Suppressor macrophage treated with lipopolysaccharide for 4 hours (primary cell): ENCODE measurements at regions not wholly inside any gene's neighbourhood (a gene's known extent, or its start where the extent isn't known, plus 50 kb on each side); places are given as distances from the start of the nearest gene placed in this dataset.
"Not testable (repeated sequence)": the region's sequence is repeated elsewhere in the genome, so short reads cannot be mapped to it uniquely, and the experiment has no call there.

Experiments used
- DNase-seq: peaks from one replicate; pipeline ENCODE4 v3.0.0-alpha.2; 2020

DNA sequence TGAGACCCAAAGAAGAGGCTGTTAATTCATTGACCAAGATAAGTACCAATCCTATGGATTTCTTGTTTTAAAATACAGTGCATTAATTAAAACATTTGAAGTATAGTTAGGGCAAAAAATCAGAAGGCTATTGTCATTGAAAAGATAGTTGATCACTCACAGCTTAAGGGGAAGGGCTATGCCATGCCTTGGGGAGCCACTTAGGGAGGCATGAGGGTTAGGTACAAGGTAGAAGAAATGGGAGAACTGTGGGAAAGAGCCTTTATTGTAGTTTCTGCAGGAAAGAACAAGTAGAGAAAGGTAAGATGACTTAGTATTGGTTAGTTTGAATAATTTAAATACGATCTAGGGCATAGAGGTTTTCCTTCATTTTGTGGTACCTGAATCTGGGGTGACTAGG lies 1285.5 kb upstream of the TMEFF2 start:
- no peak for DNase-seq

DNA sequence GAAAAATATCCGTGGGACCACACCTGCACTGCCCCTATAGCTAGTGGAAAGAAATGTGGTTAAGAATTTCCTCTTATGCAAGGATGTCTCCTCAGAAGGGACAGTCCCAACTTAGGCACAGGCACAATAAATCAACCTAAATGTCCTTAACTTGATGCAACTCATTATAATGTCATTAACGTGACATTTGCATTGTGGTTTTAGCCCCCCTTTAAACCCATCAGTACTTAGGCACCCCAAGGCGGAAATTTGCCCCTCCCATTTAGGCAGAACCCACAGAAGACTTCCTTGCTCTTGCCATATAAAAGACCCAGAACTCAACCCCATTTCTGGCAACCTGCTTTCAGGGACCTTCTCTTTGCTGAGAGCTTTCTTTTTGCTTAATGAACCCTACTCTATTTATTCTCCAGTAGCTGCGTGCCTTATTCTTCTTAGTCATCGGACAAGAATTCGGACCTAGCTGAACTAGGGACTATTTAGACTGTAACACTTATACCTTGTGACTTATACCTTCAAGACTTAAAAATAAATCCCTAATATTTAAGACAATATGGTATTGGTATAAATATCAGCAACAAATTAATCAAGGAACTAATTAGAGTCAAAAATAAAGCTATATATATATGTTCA lies 1281.6 kb upstream of the TMEFF2 start:
- DNase-seq, result no peak

DNA sequence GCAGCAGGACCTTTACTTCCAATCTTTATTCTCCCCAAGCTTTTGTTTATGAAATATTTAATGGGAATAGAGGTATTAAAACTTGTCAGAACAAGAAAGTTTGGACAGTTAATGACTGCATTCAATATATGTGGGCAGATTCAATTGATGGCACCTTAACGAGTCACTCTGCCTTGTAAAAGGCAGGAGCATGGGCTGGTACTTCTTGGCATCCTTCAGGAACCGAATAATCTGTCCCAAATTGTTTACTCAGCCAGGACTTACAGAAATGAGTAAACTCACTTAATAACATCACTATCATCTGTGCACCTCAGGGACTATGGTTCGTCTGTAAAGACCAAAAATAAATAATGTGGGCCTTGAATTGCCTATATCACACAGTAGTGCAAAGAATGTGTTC lies 1280.3 kb upstream of the TMEFF2 start:
- DNase-seq, result no peak

DNA sequence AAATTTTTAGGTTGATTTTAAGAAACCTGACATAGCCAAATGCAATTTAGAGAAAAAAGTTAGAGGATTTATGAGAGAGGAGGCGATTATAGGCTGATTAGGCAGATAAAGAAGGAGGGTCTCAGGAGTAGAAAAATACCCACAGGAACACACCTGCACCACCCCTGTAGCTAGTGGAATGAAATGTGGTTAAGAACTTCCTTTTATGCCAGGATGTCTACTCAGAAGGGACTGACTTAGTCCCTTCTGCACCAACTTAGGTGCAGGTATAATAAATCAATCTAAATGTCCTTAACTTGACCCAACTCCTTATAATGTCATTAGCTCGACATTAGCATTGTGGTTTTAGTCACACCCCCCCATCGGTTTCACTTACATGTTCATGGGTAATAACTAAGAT lies 1274.5 kb upstream of the TMEFF2 start:
- no peak for DNase-seq

DNA sequence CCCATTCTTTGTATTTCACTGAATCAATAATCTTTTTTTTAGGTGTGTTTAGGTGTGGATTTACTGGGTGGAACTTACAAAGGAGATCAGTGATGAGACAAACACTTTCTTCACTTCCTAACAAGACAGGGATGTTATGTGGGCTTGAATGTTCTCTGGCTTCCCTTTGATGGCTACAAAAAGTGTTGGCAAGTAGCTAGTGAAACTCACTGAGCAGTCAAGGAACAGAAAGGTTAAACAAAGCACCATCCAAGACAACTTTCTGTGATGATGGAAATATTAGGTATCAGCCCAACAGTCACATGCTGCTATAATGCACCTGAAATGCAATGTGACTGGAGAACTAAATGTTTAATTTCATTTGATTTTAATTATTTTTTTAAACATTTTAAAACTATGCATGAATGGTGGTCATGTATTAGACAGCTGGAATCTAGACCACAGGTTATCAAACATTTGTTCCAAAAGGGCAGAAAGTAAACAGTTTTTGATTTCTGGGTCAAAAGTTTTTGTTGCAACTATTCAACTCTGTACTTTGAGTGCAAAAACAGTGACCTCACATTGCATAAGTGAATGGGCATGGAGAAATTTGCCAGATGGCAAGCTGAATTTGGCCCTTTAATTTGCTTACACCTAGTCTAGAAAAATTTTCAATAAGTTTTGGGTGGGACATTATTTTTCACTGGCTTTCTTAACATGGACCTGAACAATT lies 1272.7 kb upstream of the TMEFF2 start:
- no peak for DNase-seq

DNA sequence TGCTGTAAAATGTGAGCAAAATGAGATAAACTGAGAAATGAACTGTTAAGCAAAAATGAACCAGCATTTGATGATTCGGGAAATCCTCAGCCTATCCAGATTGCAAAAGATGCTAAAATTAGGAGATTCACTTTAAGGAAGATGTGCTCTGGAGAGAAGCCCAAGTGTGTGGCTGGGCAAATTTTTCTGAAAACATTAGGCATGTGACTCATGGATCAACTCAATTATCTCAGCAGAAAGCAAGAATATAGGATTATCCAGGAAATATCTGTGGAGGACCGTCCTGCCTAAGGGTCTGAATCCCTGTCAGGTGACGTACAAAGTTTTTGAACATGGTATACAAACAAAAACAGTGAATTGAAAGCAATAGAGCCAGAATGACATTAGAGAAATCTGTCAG lies 1268.3 kb upstream of the TMEFF2 start:
- DNase-seq, result no peak

DNA sequence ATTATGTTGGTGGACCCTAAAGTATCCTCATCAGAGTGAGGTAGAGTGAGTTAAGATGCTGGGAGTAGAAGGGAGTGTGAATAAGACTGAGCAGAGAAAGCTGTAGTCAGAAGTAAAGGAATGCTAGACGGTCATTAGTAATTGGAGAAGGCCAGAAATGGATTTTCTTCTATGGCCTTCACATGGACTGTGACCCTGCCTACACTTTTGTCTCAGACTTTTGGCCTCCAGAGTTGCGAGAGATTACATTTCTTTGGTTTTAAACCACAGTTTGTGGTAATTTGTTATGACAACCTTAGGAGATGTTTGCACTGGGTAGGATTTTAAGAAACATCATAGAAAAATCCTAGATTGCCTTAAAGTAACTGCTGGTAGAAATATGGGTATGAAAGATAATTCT lies 1267.7 kb upstream of the TMEFF2 start:
- no peak for DNase-seq

DNA sequence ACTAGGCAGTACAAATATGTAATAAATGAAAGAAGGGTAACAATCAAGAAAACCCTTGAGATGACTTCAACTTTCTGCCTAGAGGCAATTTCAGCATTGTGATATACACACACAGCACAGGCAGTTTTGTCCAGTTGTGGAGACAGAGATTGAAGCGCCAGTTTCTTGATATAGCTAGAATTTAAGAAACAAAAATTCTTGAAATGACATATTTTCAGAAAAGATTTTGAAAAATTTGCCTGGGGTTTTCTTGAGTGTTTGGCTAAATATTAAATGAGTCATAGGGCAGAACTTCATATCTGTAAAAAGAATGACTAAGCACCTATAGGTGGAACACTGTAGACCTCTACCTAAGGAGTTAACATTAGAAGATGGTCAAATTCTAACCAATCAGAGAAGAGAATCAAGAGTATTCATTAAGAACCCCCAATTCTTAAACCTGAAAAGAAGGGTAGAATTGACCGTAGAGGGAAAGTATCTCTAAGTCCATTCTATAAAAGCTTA lies 1266.8 kb upstream of the TMEFF2 start:
- DNase-seq, result no peak

DNA sequence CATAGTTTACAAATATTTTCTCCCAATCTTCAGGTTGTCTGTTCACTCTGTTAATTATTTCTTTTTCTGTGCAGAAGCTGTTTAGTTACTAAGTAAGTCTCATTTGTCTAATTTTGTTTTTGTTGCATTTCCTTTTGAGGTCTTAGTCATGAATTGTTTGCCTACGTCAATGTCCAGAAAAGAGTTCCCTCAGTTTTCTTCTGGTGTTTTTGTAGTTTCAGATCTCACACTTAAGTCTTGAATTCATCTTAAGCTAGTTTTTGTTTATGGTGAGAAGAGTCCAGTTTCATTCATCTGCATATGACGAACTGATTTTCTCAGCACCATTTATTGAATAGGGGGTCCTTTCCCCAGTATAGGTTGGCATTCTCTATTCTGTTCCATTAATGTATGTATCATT lies 1252.2 kb upstream of the TMEFF2 start:
- no peak for DNase-seq

DNA sequence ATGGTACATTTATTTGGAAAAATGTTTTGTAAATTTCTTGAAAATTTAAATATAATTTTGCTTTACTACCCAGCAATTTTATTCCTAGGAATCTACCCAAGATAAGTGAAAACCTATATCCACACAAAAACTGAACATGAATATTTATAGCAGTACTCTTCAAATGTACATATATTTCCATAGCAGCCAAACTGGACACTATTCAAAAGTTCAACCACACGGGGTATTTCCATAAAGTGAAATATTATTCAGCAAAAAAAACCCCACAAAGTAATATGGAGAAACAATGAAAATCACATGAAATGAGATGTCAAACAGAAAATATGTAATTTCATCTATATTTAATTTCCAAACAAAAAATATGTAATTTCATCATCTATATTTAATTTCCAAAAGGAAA lies 1247.6 kb upstream of the TMEFF2 start:
- DNase-seq, result no peak

DNA sequence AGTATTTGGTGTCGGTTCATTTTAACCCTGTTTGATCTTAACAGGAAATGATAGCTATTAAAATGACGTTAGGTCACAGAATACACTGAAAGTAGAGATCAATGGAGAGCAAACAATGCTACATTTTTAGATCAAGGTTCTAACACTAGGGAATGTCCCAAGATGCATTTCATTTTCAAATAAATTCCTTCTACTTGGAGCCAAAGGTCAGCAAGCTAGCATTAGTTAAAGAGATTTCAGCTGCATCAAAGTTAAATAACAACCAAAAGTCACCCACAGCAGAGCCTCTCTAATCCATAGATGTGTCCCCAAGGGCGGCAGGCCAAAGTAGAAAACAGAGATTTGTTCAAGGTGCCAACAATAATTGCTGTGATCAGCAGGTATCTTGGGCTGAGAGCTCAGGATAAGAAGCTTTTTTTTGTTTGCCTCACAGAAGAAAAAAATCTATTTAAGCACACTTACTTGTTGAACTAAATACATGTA lies 1233.6 kb upstream of the TMEFF2 start:
- no peak for DNase-seq

DNA sequence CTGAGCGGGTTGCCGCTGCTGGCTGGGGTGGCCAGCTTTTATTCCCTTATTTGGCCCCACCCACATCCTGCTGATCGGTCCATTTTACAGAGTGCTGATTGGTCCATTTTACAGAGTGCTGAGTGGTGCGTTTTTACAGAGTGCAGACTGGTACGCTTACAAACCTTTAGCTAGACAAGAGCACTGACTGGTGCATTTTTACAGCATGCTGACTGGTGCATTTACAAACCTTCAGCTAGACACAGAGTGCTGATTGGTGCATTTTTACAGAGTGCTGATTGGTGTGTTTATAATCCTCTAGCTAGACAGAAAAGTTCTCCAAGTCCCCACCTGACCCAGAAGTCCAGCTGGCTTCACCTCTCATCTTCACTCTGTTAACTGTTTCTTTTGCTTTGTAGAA lies 1217.6 kb upstream of the TMEFF2 start:
- not testable (repeated sequence) for DNase-seq

DNA sequence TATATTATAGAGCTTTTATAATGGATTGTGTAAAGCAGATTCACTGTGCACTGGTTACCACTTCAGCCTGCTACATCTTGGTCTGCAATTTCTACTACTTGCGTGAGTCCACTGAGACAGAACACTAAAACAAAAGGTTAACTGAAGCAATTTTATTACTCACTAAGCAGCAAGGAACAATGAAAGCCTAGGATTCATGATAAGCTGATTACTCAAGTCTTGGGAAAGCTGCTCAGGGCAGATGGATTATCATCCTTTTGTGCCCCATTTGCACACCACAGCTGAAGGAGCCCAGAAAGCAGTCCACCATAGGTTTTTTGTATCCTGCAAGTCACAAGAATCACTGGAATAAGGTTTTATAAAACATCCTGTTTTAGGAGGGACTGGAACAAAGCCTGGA lies 1215.2 kb upstream of the TMEFF2 start:
- DNase-seq, result no peak

DNA sequence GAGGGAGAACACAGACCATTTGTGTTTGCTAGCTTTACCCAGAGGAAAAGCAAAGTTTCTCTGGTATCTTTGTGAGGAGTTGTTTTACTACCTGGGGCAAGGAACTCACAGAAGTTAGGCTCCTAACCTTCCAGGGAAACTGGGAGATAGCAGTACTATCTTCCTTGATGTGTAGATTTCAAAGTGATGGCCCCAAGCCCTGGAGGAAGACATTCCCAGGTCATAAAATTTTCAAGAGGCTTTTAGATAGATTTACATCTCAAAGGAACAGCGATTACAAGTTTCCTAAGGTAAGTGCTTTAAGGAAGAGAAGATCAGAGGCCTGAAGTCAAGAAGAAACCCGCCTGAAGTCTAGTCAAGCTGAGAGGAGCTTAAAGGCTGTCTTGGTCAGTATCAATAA lies 1187.8 kb upstream of the TMEFF2 start:
- DNase-seq, result no peak

DNA sequence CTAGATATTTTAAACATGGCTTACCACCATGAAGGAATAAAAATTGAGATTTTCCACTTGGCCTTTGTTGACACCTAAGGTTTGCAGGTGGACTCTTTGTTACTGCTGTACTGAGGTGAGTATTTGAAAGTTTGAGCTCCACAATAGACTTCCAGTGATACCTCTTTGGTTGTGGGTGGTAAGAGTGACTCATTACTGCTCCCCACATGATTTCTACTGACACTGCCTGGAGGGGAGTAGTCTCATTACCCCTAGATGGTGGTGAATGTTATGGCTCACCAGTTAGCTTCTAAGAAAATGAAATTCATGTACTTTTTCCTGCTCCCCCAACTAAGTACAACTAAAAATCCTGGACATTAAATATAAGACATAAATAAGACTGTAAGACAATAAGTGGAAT lies 1183.1 kb upstream of the TMEFF2 start:
- no peak for DNase-seq

DNA sequence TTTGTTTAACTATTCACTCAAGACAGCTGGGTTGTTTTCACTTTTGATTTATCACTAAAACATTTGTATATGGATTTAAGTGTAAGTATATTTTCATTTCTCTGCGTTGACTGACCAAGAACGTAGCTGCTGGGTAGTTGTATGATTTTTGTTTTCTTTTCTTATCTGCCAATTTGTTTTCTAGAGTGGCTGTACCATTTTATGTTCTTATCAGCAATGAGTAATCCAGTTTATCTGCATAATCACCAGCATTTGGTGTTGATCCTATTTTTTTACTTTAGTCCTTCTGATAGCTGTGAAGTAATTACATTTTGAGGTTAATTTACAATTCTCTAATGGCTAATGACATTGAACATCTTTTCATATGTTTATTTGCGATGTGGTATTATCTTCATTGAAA lies 1178.4 kb upstream of the TMEFF2 start:
- DNase-seq, result no peak

DNA sequence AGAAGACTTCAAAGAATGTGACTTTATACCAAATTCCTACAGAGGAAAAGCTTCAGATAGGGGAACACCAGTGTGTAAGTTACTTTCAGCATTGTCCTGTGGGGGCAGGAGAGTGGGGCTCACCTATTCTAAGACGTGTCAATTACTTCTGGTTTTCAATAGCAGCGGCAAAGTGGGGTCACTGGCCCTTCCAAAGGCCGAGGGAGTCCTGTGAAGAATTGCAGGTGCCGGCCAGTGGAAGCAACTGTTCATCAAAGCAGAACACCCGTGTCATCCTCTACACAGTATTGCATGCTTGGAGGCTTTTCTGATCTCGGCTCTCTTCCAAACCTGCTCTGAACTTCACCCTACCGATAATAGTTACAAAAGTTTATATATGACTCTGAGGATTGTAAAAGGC lies 1176.5 kb upstream of the TMEFF2 start:
- no peak for DNase-seq

DNA sequence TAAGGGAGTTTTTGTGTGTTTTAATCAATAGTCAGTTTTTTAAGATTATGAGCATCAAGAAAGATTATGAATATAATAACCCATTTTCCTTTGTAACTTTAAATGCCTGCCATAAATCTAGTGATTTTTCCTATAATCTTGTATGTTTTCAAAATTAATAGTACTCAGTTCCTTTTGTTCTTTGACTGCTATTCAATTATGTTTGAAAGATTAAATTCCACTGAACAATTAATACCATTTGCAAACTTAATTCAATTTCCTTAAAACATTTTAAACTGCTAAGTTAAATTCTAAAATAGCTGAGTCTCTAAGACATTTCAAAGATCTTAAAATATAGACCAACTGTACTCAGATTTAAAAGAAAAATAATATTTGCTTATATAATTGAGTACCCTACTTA lies 1173.9 kb upstream of the TMEFF2 start:
- no peak for DNase-seq

DNA sequence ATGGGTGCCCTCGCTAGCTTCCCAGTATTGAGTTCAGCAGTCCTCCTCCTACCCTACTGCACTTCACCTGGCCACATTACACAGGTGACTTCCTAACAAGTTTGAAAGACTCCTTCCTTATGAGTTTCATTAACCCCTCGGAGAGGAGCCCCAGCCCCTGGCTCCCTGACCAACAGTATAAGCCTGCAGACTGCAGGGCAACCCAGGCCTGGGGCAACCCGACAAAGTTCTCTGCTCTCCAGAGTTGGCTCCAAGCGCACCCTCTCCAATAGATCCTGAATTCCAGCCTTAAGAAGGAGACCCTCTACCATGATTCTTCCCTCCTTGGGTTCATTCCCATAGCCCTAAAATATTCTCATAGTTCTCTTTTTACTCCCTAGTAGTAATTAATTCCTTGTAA lies 1162.8 kb upstream of the TMEFF2 start:
- no peak for DNase-seq

DNA sequence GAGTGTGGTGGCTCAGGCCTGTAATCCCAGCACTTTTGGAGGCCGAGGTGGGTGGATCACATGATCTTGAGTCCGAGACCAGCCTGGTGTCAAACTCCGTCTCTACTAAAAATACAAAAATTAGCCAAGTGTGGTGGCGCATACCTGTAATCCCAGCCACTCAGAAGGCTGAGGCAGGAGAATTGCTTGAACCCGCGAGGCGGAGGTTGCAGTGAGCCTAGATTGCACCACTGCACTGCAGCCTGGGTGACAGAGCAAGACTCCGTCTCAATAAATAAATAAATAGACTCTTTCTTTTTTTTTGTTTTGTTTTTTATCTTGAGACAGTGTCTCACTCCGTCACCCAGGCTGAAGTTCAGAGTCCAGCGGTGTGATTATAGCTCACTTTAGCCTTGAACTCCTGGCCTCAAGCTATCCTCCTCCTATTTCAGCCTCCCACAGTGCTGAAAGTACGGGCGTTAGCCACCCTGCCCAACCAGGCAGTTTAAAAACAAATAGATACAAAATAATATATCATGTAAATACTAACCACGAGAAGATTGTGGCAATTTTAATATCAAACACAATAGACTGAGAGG lies 1158.0 kb upstream of the TMEFF2 start:
- not testable (repeated sequence) for DNase-seq

DNA sequence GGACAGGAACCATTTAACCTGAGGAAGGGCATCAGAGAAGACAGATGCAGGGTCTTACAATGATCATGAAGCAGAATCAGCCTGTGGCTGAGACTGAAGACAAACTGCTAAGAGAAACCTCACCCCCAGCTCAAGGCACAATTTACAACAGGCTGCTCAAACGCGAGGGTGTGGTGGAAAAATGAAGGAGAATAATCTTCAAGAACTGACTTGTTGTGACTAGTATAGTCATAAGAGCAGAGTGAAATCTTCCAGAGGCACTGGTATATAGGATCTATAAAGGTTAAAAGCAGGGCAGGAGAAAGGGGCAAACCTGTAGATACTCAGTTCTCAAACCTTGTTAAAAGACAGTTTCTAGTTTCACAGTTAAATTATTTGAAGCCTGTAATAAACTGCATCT lies 1155.8 kb upstream of the TMEFF2 start:
- DNase-seq, result no peak

DNA sequence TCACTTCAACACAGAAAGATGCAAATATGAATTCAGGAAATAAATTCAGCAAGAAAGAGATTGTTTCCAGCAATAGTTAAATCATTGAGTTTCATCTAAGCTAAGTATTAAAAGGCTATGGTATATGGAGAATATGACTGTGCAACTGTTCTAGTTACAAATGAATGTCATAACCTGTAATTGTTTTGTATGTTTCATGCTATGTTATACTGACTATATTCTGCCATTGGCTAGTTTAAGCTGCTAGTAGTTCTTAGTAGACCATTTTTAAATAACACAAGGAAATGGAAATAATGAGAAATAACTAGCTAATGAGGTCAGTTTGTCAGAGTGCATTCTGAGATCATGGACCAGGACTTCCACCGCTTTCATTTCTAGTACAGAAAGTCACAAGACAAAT lies 1154.9 kb upstream of the TMEFF2 start:
- DNase-seq, result no peak

DNA sequence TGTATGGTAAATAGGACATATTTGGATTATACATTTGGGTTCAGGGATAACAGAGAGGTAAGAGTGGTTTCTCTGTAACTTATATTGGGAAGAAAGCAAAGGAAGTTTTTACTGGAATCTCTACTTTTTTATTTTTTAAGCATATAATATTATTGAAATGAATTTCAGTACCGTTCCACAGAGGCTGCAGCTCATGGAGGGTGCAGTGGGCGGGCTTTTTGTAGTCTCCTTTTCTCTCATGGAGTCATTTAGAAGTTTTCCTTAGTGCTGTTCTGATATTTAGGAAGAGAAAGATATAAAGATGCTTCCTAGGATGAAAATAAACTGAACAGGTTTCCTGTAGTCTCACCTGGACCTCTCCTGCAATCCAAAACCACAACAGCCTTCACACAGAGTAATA lies 1153.3 kb upstream of the TMEFF2 start:
- no peak for DNase-seq

DNA sequence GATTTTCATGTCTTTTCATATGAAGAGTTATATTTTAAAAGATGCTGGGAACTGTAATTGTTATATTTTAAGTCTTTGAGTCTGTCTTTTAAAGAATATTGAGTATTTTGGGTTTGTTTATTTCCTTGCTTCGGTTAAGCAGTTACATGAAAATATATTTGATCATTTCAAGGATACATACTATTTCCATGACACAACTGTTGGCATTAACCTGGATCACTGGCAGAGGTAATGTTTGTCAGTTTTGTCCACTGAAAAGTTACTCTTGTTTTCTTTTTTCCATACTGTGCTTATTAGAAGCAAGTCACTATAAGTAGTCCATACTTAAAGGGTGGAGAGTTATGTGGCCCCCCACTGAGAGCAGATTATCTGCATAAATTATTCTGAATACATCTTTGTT lies 1142.0 kb upstream of the TMEFF2 start:
- no peak for DNase-seq
